HG02938 (cell line): ENCODE measurements at regions not wholly inside any gene's neighbourhood (a gene's known extent, or its start where the extent isn't known, plus 50 kb on each side); places are given as distances from the start of the nearest gene placed in this dataset.
"Not testable (repeated sequence)": the region's sequence is repeated elsewhere in the genome, so short reads cannot be mapped to it uniquely, and the experiment has no call there.

Experiments used
- ATAC-seq: cut with Tn5 transposase; IDR thresholded peaks from one replicate; pipeline ENCODE4 v1.9.1; 2021; ENCODE audit warnings: mild to moderate bottlenecking, moderate library complexity; ENCODE audit not compliant: unreplicated experiment

DNA sequence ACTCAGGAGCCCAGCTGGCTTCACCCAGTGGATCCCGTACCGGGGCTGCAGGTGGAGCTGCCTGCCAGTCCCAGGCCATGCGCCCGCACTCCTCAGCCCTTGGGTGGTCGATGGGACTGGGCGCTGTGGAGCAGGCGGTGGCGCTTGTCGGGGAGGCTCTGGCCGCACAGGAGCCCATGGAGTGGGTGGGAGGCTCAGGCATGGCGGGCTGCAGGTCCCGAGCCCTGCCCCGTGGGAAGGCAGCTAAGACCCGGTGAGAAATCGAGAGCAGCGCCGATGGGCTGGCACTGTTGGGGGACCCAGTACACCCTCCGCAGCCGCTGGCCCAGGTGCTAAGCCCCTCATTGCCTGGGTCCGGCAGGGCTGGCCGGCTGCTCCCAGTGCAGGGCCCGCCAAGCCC, 1205.6 kb downstream of the DIAPH3 start:
- not testable (repeated sequence) for ATAC-seq

DNA sequence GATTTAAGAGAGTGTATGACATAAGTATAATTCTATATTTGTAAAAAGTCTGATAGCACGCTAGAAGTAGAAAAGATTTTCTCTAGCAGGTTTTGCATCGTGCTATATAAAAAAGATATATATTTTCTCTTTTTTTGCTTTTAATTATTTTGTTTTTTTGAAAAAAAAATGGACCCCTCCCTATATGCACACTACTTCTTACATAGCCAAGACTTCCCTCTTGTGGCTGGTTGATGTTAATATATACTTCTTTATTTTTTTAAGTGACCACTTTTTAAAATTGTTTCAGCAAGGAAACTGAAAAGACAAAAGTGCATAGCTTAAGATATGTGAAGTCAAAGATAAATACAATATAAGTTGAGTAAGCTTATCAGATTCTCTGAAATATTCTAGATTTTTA, 1202.8 kb downstream of the DIAPH3 start:
- no peak for ATAC-seq

DNA sequence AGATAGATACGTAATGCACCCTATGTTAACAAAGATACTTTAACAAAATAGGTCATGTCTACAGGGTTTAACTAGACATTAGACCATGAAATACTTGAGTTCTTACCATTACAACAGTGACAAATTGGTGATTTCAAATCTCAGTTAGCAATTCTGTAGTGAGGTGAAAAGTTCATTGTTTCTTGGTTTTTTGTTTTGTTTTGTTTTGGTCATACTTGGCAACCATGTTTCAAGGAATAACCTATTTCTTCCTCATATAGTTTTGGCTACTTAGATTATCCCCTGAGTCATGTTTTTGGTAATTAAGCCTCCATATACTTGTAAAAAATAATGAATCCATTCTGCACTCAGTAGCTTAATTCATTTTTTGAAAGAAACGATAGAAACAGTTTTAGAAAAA, 1200.4 kb downstream of the DIAPH3 start:
- no peak for ATAC-seq

DNA sequence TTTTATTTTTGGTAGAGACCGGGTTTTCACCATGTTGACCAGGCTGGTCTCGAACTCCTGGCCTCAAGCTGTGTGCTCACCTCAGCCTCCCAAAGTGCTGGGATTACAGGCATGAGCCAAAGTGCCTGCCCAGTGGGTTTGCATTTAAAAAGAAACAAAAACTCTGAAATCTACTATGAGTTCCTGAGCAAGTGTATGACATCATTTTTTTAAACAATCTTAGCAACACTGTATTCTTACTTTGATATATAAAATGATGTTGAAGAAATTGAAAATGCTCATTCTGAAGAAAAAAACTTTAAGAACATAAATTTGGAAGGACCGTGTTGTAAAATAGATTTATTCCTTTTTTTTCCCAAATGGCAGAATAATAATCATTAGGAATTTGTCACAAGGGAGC, 1199.7 kb downstream of the DIAPH3 start:
- no peak for ATAC-seq

DNA sequence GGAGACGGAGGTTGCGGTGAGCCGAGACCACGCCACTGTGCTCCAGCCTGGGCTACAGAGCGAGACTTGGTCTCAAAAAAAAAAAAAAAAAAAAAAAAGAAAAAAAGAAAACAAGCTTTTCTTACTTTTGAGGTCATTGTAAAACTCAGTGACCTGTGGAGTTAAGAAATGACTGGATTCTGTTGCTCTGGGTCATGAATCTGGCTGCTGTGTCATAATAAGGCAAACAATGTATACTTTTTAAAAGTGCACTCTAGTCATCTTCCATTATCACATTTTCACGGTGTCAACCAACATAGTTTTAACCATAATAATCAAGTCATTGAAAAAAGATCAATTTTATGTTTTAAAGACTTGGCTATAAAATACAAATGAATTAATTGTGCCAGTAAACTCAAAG, 1186.6 kb downstream of the DIAPH3 start:
- ATAC-seq, result no peak

DNA sequence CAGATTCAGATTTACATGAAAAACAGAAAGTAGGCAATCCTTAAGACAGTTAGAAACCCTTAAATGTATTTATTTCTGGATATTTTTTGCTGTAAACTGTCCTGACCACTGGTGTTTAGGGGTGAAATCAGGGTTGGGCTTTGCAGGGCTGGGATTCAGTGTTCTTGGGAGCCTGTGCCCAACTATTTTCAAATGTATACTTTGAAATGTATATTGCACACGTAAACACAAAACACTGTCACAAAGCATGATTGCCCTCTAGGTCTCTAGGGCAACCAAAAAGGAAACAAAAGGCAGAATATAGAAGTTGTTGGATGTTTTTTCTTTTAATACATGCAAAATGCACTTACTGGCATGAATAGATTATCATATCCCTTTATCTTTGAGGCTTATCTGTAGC, 1185.4 kb downstream of the DIAPH3 start:
- no peak for ATAC-seq

DNA sequence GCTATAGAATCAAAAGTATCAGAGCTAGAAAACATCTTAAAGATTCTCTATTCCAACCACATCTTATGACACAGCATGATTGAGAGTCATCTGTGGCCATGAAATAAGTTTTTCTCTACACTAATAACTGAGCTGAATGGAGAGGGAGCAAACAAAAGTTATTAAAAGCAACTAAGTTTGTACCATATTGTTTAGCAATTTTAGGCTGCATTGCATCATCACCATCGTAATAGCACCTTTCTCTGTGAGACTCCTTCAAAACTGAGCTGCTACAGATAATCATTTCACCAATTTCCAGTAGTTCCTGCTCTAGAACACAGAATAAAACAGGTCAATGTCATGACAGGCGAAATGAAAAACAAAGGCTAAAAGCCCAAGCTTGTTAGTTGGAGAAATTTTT, 1183.9 kb downstream of the DIAPH3 start:
- ATAC-seq, result no peak

DNA sequence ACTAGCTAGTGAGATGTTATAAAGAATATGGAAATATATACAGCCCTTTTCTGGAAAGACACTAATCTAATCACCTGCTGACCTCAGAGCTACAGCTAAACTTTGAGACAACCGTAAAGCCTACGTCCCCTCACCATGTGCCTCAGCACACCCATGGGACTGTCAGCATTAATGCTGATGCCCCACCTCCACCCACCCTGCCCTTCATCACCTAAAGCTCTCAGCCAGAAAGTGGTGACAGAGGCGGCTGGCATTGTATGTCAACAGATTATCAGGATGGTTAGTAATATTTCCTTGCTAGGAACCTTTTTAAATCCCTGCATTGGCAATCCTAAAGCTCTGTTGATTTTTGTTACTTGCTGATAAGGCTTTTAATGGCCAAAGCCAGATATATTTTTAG, 1177.9 kb downstream of the DIAPH3 start:
- no peak for ATAC-seq

DNA sequence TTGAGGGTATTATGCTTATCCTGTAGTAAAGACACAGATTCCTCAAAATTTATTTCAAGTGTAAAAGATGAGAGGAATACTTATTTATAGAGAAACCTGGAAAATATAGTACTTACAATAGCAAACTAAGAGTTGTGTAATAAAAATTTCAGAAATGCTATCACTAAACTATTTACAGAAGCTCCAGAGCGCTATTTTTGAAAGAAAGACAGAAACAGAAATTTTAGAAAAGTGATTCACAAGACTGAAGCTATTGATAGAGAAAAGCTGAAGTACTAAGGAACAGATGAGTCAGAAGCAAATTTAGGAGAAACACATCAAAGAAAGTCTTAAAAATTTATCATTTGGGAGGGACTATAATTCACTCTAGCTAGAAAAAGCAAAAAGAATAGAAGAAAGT, 1174.2 kb downstream of the DIAPH3 start:
- no peak for ATAC-seq

DNA sequence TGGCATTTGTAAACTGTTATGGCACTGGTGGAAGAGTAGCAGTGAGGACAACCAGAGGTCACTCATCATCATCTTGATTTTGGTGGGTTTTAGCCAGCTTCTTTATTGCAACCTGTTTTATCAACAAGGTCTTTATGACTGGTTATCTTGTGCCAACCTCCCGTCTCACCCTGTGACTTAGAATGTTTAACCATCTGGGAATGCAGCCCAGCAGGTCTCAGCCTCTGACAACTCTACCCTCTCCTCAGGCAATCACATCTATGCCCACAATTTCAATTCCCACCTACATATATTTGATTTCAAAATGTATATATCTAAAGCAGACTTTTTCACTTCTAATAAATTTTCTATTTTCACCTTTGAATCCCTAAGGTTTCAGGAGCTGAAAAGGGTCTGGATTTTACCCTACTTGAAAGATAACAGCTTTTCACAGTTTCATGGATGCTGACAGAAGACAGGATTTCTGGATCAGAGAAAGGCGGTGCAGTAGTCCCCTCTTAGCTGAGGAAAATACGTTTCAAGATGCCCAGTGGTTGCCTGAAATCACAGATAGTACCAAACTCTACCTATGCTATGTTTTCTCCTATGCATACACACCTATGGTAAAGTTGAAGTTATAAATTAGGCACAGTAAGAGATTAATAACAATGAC, 1171.8 kb downstream of the DIAPH3 start:
- ATAC-seq, result no peak

DNA sequence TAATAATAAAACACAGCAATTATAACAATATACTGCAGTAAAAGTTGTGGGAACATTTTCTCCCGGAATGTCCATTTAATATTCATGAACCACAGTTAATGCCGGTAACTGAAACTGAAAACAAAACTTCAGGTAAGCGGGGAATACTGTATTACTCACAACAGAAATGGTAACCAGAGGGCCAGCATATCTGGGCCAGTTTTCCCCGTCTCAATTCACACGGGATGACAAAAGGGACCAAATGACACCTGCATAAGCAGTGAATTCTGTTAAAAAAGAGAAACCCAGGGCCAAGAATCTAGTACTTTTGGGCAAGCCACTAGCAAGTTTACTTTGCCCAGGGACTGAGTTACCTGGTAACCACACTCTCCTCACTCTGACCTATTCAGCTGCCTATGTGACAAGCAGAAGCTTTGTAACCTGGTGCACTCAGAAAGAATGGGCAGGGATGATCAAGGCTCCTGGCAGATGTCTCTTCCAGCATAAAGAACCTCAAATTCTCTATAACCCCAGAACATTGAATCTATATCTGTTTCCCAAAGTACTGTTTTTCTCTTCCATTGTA, 1171.2 kb downstream of the DIAPH3 start:
- ATAC-seq, result no peak

DNA sequence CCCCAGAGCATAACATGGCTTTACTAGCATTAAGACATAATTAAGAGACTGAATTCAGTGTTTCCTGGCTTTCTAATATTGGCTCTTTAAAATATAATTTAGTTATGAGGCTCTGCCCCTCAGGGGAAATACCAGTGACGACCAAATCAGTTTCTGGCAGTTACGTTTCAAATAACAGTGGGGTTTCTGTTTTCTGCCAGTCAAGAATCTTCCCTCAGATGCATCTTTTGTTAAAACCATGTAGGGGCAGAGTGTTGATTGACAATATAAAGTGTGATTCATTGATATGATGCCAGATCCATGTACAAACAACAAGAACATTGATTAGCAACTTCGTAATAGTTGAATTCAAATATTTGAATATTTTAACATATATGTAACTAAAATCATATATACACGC, 1169.7 kb downstream of the DIAPH3 start:
- no peak for ATAC-seq

DNA sequence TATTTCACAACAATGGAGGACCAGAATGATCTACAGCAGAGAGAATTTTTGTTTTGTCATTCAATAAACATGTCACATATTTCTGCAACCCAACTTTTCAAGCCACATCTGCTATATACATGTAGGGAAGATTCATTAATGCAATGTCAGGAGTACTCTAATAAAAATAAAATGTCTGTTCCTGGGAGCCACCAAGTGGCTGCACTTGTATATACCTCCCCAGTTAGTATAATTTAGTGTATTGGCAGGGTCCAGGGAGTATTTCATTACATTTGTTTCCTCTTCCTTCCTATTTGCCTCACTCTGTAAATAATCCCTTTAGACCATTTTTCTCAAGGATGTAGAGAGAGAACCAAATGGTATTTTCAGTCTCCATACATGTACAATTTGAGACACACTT, 1169.0 kb downstream of the DIAPH3 start:
- ATAC-seq, result no peak

DNA sequence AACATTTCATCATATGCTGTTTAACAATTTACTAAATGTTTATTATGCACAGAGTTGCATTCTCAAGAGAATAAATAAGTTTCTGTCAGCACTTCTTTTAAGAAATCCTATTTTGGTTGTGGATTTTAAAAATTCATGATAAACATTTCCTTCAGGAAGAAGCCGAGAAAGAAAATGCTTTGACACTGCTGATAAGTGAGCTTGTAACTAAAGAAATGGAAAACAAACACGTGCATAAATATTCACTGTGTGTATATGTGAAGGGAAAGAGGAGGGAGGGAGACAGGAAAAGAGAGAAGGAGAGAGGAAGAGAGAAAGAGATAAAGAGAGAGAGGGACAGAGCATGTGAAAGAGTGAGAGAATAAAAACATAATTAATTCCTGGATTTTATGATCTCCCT, 1165.0 kb downstream of the DIAPH3 start:
- ATAC-seq, result no peak

DNA sequence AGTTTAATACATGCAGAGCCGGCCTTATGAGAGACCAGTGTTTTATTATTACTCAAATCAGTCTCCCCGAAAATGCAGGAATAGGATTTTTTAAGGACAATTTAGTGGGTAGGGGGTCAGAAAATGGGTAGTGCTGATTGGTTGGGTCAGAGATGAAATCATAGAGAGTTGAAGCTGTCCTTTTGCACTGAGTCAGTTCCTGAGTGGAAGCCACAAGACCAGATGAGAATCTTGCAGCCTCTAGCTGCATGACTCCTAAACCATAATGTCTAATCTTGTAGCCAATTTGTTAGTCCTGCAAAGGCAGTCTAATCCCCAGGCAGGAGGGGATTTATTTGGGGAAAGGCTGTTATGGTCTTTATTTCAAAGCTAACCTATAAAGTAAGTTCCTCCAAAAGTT, 1163.9 kb downstream of the DIAPH3 start:
- ATAC-seq, result no peak

DNA sequence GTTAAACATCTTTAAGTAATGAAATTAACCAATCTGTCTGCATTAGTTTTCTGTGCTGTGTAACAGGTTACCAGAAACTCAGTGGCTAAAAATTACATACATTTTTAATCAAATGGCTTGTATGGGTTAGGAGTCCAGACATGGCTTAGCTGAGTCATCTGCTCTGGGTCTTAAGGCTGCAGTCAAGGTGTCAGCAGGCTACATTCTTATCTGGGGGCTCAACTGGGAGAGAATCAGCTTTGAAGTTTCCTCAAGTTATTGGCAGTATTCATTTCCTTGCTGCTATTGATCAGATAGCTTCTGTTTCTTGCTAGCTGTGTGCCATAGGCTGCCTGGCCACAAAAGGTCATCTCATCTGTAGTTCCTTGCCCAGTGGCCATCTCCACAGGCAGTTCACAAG, 1163.0 kb downstream of the DIAPH3 start:
- no peak for ATAC-seq

DNA sequence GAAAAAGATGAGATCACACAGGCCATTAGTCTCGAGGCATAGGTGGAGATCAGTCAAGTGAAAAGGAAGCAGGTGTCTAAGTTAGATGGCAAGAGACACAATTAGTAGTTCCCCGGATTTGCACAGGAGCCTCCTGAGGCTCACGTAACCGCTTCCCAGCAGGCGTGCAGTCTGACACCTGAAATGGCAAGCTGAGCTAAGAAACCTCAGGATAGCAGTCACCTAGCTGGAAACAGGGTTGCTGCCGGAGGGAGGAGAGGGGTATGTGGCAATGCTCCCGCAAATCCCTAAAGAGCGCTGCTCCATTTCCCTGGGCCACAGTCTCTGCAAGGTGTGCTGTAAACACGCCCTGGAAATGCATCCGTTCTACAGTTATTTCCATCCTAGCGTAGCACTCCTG, 1151.0 kb downstream of the DIAPH3 start:
- ATAC-seq, result no peak

DNA sequence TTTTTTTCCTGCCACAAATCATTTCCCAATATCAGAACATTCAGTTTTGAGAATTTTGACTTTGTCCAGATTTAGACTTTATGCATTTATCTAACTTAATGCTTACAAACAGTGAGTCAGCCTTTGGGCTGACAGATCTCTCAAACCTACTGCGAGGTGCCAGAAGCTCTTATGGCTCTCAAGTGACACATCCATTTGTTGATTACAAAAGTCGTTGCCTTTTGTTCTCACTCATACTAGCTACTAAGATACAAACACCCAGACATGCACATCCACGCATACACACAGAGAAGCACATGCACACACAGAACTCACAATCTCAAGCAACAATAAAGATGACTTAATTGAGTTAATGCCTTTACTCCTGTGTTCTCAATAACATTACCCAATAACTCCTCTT, 1147.5 kb downstream of the DIAPH3 start:
- ATAC-seq, result no peak

DNA sequence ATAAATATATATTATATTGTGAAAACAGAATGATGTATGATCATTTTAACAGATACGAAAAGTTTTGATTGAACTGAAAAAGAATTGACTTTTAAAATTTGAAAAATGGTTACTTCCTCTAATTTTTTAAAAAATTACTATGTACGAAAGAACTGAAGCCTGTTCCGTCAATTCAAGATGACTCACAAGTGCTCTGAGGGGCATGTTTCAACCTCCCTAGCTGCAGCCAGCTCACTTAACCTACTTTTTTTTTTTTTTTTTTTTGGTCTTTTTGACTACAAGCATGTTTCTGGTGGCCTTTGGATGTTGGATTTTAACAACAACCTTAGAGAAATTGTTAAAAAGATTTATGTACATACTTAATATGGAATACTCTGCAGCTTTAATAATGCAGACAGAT, 1139.3 kb downstream of the DIAPH3 start:
- ATAC-seq, result no peak

DNA sequence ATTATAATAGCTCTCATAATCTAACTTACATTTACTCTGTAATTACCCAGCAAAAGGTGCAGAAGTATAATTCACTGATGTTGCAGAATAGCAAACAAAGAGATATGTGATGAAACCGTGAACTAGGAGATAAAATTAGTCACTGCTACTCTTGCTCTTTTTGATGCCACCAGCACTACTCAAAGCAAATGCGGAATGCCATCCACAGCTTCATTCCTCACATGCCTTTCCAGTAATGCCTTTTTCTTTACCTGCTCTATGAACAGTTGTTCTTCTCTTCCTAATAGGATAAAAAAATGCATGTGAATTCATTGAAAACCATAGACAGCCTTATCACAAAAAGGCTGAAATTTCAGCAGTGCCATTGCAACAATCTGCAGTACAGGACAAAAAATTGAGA, 1129.5 kb downstream of the DIAPH3 start:
- ATAC-seq, result no peak

DNA sequence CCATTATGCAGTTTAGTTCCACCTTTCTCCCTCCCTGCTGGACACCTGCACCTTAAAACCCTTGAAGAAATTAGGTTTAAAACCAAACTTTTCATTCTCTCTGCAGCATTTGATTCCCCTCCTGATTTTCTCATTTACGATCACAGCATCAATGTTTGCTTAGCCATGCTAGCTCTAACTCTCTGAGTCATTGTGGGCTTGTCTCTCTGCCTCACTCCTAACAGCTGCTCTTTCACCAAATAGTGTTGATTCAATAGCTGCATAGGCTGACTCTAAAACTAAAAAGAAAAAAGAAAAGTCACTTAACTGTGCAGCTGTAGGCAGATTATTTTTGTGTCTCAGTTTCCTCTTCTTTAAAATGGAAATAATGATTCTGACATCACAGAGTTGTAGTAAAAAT, 1124.9 kb downstream of the DIAPH3 start:
- no peak for ATAC-seq

DNA sequence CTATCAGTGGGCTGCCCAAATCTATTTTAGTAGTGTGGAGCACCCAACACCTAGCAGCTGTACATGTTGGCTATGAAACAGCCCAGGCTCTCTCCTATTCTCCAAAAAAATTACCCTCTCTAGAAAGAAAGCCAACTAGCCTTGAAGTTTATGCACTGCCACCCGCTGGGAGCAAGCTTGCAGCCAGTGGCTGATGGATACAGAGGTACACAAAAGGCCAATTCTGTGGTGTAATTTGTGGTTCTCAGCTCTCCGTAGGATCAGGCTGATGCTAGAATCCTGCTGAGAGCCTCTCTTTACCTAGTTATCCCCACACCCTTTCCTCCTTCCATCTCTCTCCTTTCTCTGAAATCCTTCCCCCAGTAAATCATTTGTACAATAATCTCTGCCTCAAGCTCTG, 1120.7 kb downstream of the DIAPH3 start:
- ATAC-seq, result no peak

DNA sequence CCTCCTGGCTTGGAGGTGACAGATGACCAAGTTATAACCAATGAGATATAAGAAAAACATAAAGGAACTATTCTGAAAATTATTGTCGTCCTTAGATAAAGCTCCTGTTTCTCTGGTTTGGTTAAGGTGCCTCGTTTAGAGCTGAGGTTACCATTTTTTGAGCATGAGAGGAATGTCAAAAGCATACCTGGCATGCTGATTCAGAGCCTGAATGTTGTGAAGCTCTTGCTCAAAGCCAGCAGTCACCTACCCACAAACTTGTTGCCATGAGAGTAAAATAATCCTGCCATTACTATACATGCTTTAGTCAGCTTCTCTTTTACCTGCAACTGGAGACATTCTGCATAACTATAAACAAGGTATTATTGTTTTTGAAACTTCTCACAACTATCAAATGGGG, 1116.2 kb downstream of the DIAPH3 start:
- ATAC-seq, result no peak
